H1 (cell line): ENCODE measurements at regions not wholly inside any gene's neighbourhood (a gene's known extent, or its start where the extent isn't known, plus 50 kb on each side); places are given as distances from the start of the nearest gene placed in this dataset.

Experiments
- CTCF ChIA-PET: fragments of 300-600 bp; sonication (Branson Sonifier 250); formaldehyde crosslinking; loops from one replicate; lab custom pipeline; 2021; ENCODE audit not compliant: partially characterized antibody; lab: Charles Lee
- POLR2A ChIA-PET: fragments of 300-600 bp; sonication (Branson Sonifier 250); formaldehyde crosslinking; loops from one replicate; lab custom pipeline; 2021; ENCODE audit warnings: inconsistent platforms; ENCODE audit not compliant: partially characterized antibody; lab: Charles Lee
- DNase-seq, 2 experiments: peaks; one replicate each; pipeline versions ENCODE4 v3.0.0 to v3.0.0-alpha.2; 2010 to 2022; ENCODE audit warnings: low spot score in 2 of 2, low read depth in 1 of 2, mixed read lengths in 1 of 2
- FAIRE-seq: peaks from 2 replicates; lab custom pipeline; 2011; peaks lifted over from hg19 to GRCh38; lab: Jason Lieb, UNC
- H2AFZ ChIP-seq: 2 replicates; pipeline ENCODE4 v1.8.1; 2012; ENCODE audit warnings: low read length, inconsistent platforms
- H2AK5ac ChIP-seq: 2 replicates; pipeline ENCODE4 v1.6.1; 2013; ENCODE audit warnings: low read depth, low read length
- H2BK120ac ChIP-seq: replicated peaks from 2 replicates; pipeline ENCODE3; 2013; ENCODE audit warnings: low read depth, low read length, inconsistent platforms
- H2BK12ac ChIP-seq: 2 replicates; pipeline ENCODE4 v1.6.1; 2013; ENCODE audit warnings: low read depth, low read length
- H2BK15ac ChIP-seq: 2 replicates; pipeline ENCODE4 v1.6.1; 2013; ENCODE audit warnings: low read length
- H2BK20ac ChIP-seq: 2 replicates; pipeline ENCODE4 v1.6.1; 2013; ENCODE audit warnings: low read length
- H2BK5ac ChIP-seq: 2 replicates; pipeline ENCODE4 v1.6.1; 2013; ENCODE audit warnings: low read depth, low read length
- H3K14ac ChIP-seq: 2 replicates; pipeline ENCODE4 v1.6.1; 2013; ENCODE audit warnings: inconsistent platforms; ENCODE audit not compliant: insufficient read length
- H3K18ac ChIP-seq: 2 replicates; pipeline ENCODE4 v1.6.1; 2013; ENCODE audit warnings: low read length; ENCODE audit errors: extremely low read depth
- H3K23ac ChIP-seq: 2 replicates; pipeline ENCODE4 v1.6.1; 2013; ENCODE audit warnings: inconsistent platforms; ENCODE audit not compliant: insufficient read length
- H3K23me2 ChIP-seq: 2 replicates; pipeline ENCODE4 v1.6.1; 2013; ENCODE audit warnings: low read depth, low read length
- H3K27ac ChIP-seq: 2 replicates; pipeline ENCODE4 v1.6.1; 2011; ENCODE audit warnings: low read depth, low read length, inconsistent platforms
- H3K27me3 ChIP-seq, 4 experiments: replicated peaks in 1 of 4; 1 replicate in 1 of 4; 2 replicates in 3 of 4; pipeline versions ENCODE4 v1.6.1 to v1.8.1; 2011 to 2013; ENCODE audit warnings: low read length in 3 of 4, mild to moderate bottlenecking in 3 of 4, inconsistent platforms in 2 of 4, mixed read lengths in 2 of 4, moderate library complexity in 1 of 4; ENCODE audit not compliant: control insufficient read depth in 3 of 4, insufficient read depth in 3 of 4; ENCODE audit errors: extremely low read depth in 1 of 4
- H3K36me3 ChIP-seq, 4 experiments: 2 replicates each; pipeline versions ENCODE4 v1.6.1 to v1.8.1; 2011 to 2013; ENCODE audit warnings: mild to moderate bottlenecking in 4 of 4, low read length in 3 of 4, moderate library complexity in 2 of 4, control low read depth in 1 of 4, inconsistent platforms in 1 of 4; ENCODE audit not compliant: insufficient read depth in 4 of 4, control insufficient read depth in 2 of 4
- H3K4ac ChIP-seq: replicated peaks from 2 replicates; pipeline ENCODE3; 2013; ENCODE audit warnings: low read length, low read depth, mixed read lengths, inconsistent platforms; ENCODE audit not compliant: insufficient read length
- H3K4me1 ChIP-seq, 4 experiments: replicated peaks in 1 of 4; 1 replicate in 1 of 4; 2 replicates in 3 of 4; pipeline versions ENCODE4 v1.6.1 to v1.8.1; 2011 to 2013; ENCODE audit warnings: low read length in 3 of 4, inconsistent platforms in 2 of 4, mixed read lengths in 1 of 4; ENCODE audit not compliant: insufficient read depth in 4 of 4, control insufficient read depth in 3 of 4
- H3K4me2 ChIP-seq, 2 experiments: 2 replicates each; pipeline versions ENCODE4 v1.6.1 to v1.8.1; 2011 to 2013; ENCODE audit warnings: low read depth in 2 of 2, low read length in 2 of 2, control low read depth in 1 of 2, inconsistent platforms in 1 of 2, mild to moderate bottlenecking in 1 of 2; ENCODE audit not compliant: insufficient read depth in 1 of 2
- H3K4me3 ChIP-seq, 4 experiments: fragments of 200-600, 300-600 bp in 1 of 4; sonication (generic), shearing (Covaris generic), sonication (Bioruptor Twin) in 1 of 4; 2 replicates each; pipeline versions ENCODE4 v1.5.1 to v1.8.1; 2011 to 2016; ENCODE audit warnings: low read length in 4 of 4, low read depth in 3 of 4, control low read depth in 2 of 4, inconsistent platforms in 2 of 4, mild to moderate bottlenecking in 2 of 4, mixed read lengths in 1 of 4, moderate library complexity in 1 of 4; ENCODE audit not compliant: insufficient read depth in 2 of 4; ENCODE audit errors: extremely low read depth in 1 of 4
- H3K56ac ChIP-seq: replicated peaks from 2 replicates; pipeline ENCODE3; 2013; ENCODE audit warnings: low read depth, mild to moderate bottlenecking, mixed read lengths, low read length, inconsistent platforms; ENCODE audit not compliant: insufficient read length
- H3K79me1 ChIP-seq: 2 replicates; pipeline ENCODE4 v1.6.1; 2013; ENCODE audit warnings: low read depth, low read length, control low read depth
- H3K79me2 ChIP-seq, 2 experiments: 2 replicates each; pipeline versions ENCODE4 v1.6.1 to v1.8.1; 2012 to 2013; ENCODE audit warnings: low read length in 2 of 2, mild to moderate bottlenecking in 2 of 2, inconsistent platforms in 1 of 2; ENCODE audit not compliant: insufficient read depth in 2 of 2, control insufficient read depth in 1 of 2
- H3K9ac ChIP-seq, 4 experiments: replicated peaks in 1 of 4; 1 replicate in 1 of 4; 2 replicates in 3 of 4; pipeline versions ENCODE4 v1.6.1 to v1.8.1; 2011 to 2013; ENCODE audit warnings: low read depth in 3 of 4, low read length in 3 of 4, control low read depth in 2 of 4, mild to moderate bottlenecking in 2 of 4, moderate library complexity in 2 of 4, inconsistent platforms in 1 of 4; ENCODE audit errors: extremely low read depth in 1 of 4
- H3K9me3 ChIP-seq, 2 experiments: 2 replicates each; pipeline versions ENCODE4 v1.6.1 to v1.8.1; 2012 to 2013; ENCODE audit warnings: mild to moderate bottlenecking in 2 of 2, moderate library complexity in 2 of 2, control low read depth in 1 of 2, inconsistent platforms in 1 of 2, low read depth in 1 of 2, low read length in 1 of 2, mixed read lengths in 1 of 2; ENCODE audit not compliant: insufficient read depth in 2 of 2
- H4K20me1 ChIP-seq, 2 experiments: replicated peaks in 1 of 2; 2 replicates each; pipeline versions ENCODE3 to v1.8.1; 2011 to 2013; ENCODE audit warnings: inconsistent platforms in 2 of 2, low read length in 2 of 2, mild to moderate bottlenecking in 1 of 2; ENCODE audit not compliant: insufficient read depth in 2 of 2, control insufficient read depth in 1 of 2
- H4K5ac ChIP-seq: 2 replicates; pipeline ENCODE4 v1.6.1; 2013; ENCODE audit warnings: low read length, low read depth, mixed read lengths, inconsistent platforms; ENCODE audit not compliant: insufficient read length
- H4K8ac ChIP-seq: 2 replicates; pipeline ENCODE4 v1.8.0; 2013; ENCODE audit warnings: mild to moderate bottlenecking, moderate library complexity, low read length, inconsistent platforms; ENCODE audit not compliant: insufficient read depth; ENCODE audit errors: extremely low read depth
- H4K91ac ChIP-seq: replicated peaks from 2 replicates; pipeline ENCODE3; 2013; ENCODE audit warnings: low read length, mixed read lengths, inconsistent platforms; ENCODE audit not compliant: insufficient read length
- ATF2 ChIP-seq: IDR thresholded peaks from 2 replicates; pipeline ENCODE4 v1.6.1; 2012; ENCODE audit warnings: low read length, inconsistent platforms
- CREB1 ChIP-seq: IDR thresholded peaks from 2 replicates; pipeline ENCODE4 v1.6.1; 2012; ENCODE audit warnings: inconsistent platforms
- CTBP2 ChIP-seq: IDR thresholded peaks from 2 replicates; pipeline ENCODE4 v1.7.0; 2011; ENCODE audit warnings: borderline replicate concordance, mild to moderate bottlenecking, moderate library complexity, mixed read lengths, low read length; ENCODE audit not compliant: insufficient read depth, insufficient read length
- JUND ChIP-seq: IDR thresholded peaks from 2 replicates; pipeline ENCODE4 v1.6.1; 2011; ENCODE audit warnings: mild to moderate bottlenecking, improper control_type of control experiment, low read length
- KDM5A ChIP-seq: fragments of 200-600 bp; IDR thresholded peaks from 2 replicates; pipeline ENCODE4 v1.7.1; 2012; ENCODE audit warnings: mild to moderate bottlenecking, low read length, inconsistent platforms, mixed read lengths
- MAFK ChIP-seq: IDR thresholded peaks from 2 replicates; pipeline ENCODE4 v1.6.1; 2012; ENCODE audit warnings: low read depth, mild to moderate bottlenecking, improper control_type of control experiment, low read length
- RAD21 ChIP-seq, 2 experiments: IDR thresholded peaks in 1 of 2; conservative IDR thresholded peaks in 1 of 2; 2 replicates each; pipeline ENCODE4 v1.6.1; 2011; ENCODE audit warnings: low read depth in 2 of 2, low read length in 2 of 2, improper control_type of control experiment in 1 of 2, inconsistent platforms in 1 of 2, mild to moderate bottlenecking in 1 of 2, moderate library complexity in 1 of 2
- SP4 ChIP-seq: IDR thresholded peaks from 2 replicates; pipeline ENCODE4 v1.6.1; 2012; ENCODE audit warnings: low read length, inconsistent platforms
- TCF12 ChIP-seq: IDR thresholded peaks from 2 replicates; pipeline ENCODE4 v1.6.1; 2011; ENCODE audit warnings: low read depth, mild to moderate bottlenecking, low read length
- WGBS, 2 experiments: shearing (Covaris generic) in 1 of 2; methylation state at CpG; one replicate each; pipeline versions ENCODE4 v1.1.6 to v1.1.7; 2013 to 2015; ENCODE audit warnings: low lambda C conversion rate in 2 of 2, mixed read lengths in 2 of 2, inconsistent platforms in 1 of 2, low coverage in 1 of 2, missing lambda C conversion rate in 1 of 2; ENCODE audit not compliant: insufficient replicate concordance in 2 of 2, insufficient coverage in 1 of 2, insufficient read length in 1 of 2; ENCODE audit errors: extremely low coverage in 1 of 2, missing lambda C conversion rate in 1 of 2; 5-methylcytosine and 5-hydroxymethylcytosine counted together
- TF ChIP-seq, protein P1 (sequence below): IDR thresholded peaks from 2 replicates; pipeline ENCODE4 v1.6.1; 2012; ENCODE audit warnings: inconsistent platforms

GRCh38 chr17:72592242-72592966 is 471.6 kb downstream of the SOX9 start:
- Histone ChIP-seq H3K14ac (no peak overlapping the region), H3K9ac (peak overlapping the region in 2 of 4 experiments; percentile 22 to 32; a peak in 3 of 7 replicates), H4K20me1 (peaks cover 0 to 3% of the 10 kb centered on the region in 2 experiments), H2AFZ (peak overlapping the region; percentile 82; the same call in 1 of the 2 replicates), H3K79me2 (no peaks in the 10 kb centered on the region), H4K5ac (peak overlapping the region; percentile 8), H3K23ac (no peak overlapping the region), H2BK20ac (no peak overlapping the region; the same call in 1 of the 2 replicates), H3K23me2 (peaks cover 13% of the 10 kb centered on the region; the same call in 1 of the 2 replicates), H3K18ac (peak overlapping the region; percentile 6; the same call in 1 of the 2 replicates), H3K4ac (no peak overlapping the region), H3K56ac (peak overlapping the region; percentile 52), H3K4me1 (peaks cover 9 to 28% (median 12%) of the 10 kb centered on the region in 4 experiments), H4K8ac (no peak overlapping the region), H3K9me3 (no peaks in the 10 kb centered on the region), H2BK120ac (no peak overlapping the region), H3K36me3 (no peaks in the 10 kb centered on the region), H2BK5ac (no peak overlapping the region; the same call in 1 of the 2 replicates), H3K4me2 (peak overlapping the region; percentile 93 to 99), H2AK5ac (no peak overlapping the region), H3K27ac (no peak overlapping the region), H2BK15ac (no peak overlapping the region), H4K91ac (no peak overlapping the region), H3K79me1 (no peaks in the 10 kb centered on the region), H3K27me3 (peaks cover 8 to 29% (median 22%) of the 10 kb centered on the region in 4 experiments), H2BK12ac (no peak overlapping the region; the same call in 1 of the 2 replicates), H3K4me3 (peak overlapping the region; percentile 56 to 74 (median 70))
- 1% methylated on average over 49 of the region's 71 CpGs; no CpG with 5 or more reads in 1 of the 2 experiments for WGBS, 2 experiments
- DNase-seq = peak; percentile 58 to 90
- no peak for FAIRE-seq
- ChIA-PET POLR2A (interaction anchor here (0.6 to 2.5 kb wide), 12 partner anchors 10 to 127 kb away, joined by 3 to 25 read pairs (median 4); no protein-coding TSS in a partner anchor), CTCF (interaction anchor here (0.7 to 2.1 kb wide), 6 partner anchors 10 to 79 kb away, joined by 3 to 10 read pairs (median 4); no protein-coding TSS in a partner anchor)
- TF ChIP-seq KDM5A (no peak), JUND (no peak), TCF12 (no peak), ATF2 (no peak), CREB1 (peak; percentile 46; the same call in 1 of the 2 replicates), SP4 (no peak), CTBP2 (no peak), RAD21 (IDR thresholded peaks at IDR 0.05 in 1 of 2, conservative IDR thresholded peaks at IDR 0.05 in 1 of 2; ENCODE audit: low read depth in 2 of 2, low read length in 2 of 2) (no peak), MAFK (no peak)
- TF ChIP-seq, protein P1, sequence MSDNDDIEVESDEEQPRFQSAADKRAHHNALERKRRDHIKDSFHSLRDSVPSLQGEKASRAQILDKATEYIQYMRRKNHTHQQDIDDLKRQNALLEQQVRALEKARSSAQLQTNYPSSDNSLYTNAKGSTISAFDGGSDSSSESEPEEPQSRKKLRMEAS = peak; percentile 45
